ENCODE measurements at regions not wholly inside any gene's neighbourhood (a gene's known extent, or its start where the extent isn't known, plus 50 kb on each side); places are given as distances from the start of the nearest gene placed in this dataset.
"Not testable (repeated sequence)": the region's sequence is repeated elsewhere in the genome, so short reads cannot be mapped to it uniquely, and the experiment has no call there.

- TF ChIP-seq GABPA (IDR thresholded peaks at IDR 0.05; ENCODE audit: low read depth) (no peak), POLR2AphosphoS5 (IDR thresholded peaks at IDR 0.05; ENCODE audit: low read depth) (no peak), REST (IDR thresholded peaks at IDR 0.05; ENCODE audit: insufficient replicate concordance, low read depth) (no peak), SPI1 (IDR thresholded peaks at IDR 0.05; ENCODE audit: borderline replicate concordance, low read depth) (no peak)
- TF ChIP-seq, protein P1, sequence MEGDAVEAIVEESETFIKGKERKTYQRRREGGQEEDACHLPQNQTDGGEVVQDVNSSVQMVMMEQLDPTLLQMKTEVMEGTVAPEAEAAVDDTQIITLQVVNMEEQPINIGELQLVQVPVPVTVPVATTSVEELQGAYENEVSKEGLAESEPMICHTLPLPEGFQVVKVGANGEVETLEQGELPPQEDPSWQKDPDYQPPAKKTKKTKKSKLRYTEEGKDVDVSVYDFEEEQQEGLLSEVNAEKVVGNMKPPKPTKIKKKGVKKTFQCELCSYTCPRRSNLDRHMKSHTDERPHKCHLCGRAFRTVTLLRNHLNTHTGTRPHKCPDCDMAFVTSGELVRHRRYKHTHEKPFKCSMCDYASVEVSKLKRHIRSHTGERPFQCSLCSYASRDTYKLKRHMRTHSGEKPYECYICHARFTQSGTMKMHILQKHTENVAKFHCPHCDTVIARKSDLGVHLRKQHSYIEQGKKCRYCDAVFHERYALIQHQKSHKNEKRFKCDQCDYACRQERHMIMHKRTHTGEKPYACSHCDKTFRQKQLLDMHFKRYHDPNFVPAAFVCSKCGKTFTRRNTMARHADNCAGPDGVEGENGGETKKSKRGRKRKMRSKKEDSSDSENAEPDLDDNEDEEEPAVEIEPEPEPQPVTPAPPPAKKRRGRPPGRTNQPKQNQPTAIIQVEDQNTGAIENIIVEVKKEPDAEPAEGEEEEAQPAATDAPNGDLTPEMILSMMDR (IDR thresholded peaks at IDR 0.05; ENCODE audit: insufficient read depth, low read length) = no peak
- Histone ChIP-seq H3K27me3 (ENCODE audit: insufficient read depth, poor library complexity, severe bottlenecking) (no peaks in the 10 kb centered on the region), H3K27ac (replicated peaks) (no peak overlapping the region), H3K4me3 (replicated peaks; ENCODE audit: insufficient read depth, low read length) (no peak overlapping the region)
- DNase-seq (ENCODE audit: low read depth in 1 of 2, low spot score in 1 of 2) = no peak
Observed at GRCh38 chr14:52179141-52179790, 88.2 kb upstream of the PTGDR start.

DNA sequence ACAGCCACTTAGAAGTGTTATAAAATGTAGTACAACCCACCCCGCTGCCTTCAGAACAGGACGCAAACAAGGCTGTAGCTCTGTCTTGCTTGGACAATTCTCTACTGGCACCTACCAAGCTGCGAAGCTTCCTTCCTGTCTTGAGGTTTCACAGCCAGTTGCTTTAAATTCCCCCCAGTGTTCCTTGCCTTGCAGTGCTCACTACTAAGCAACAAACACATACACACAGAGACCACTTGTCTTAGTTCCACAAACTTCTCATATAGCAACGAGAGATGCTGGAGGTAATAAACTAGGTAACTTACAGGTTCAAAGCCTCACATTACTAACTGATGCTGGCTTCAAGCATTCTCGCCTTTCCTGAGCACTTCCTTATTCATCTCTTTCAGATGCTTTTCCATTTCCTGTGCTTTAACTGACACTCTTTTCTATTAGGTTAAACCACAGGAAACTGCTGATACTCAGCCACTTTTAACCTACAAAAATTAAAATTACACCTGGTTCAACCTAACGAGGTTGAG lies 91.5 kb upstream of the PTGDR start:
- H3K27me3 ChIP-seq (ENCODE audit: insufficient read depth, poor library complexity, severe bottlenecking) = no peaks in the 10 kb centered on the region
- H3K27ac ChIP-seq (replicated peaks) = no peak overlapping the region
- H3K4me3 ChIP-seq (replicated peaks; ENCODE audit: insufficient read depth, low read length) = no peak overlapping the region
- TF ChIP-seq SPI1 (IDR thresholded peaks at IDR 0.05; ENCODE audit: borderline replicate concordance, low read depth) (peak; percentile 60), POLR2AphosphoS5 (IDR thresholded peaks at IDR 0.05; ENCODE audit: low read depth) (no peak)
- DNase-seq (ENCODE audit: low read depth in 1 of 2, low spot score in 1 of 2) = no peak

DNA sequence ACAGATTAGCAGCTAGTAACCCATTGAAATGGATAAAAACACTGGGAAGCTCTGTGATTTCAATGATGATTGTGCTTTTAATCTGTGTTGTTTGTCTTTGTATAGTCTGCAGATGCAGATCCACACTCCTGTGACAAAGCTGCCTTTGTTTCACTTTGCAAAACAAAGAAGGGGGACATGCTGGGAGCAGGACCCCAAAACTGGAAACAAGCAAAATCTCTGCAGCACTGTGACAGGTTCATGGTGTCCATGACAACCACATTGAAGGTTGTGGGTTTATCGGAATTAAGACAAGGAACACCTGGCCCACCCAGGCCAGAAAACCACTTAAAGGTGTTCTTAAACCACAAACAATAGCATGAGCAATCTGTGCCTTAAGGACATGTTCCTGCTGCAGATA lies 95.6 kb upstream of the PTGDR start:
- not testable (repeated sequence) for DNase-seq (ENCODE audit: low read depth in 1 of 2, low spot score in 1 of 2); H3K27ac ChIP-seq (replicated peaks); H3K4me3 ChIP-seq (replicated peaks; ENCODE audit: insufficient read depth, low read length); H3K27me3 ChIP-seq (ENCODE audit: insufficient read depth, poor library complexity, severe bottlenecking)

- H3K4me3 ChIP-seq (replicated peaks; ENCODE audit: insufficient read depth, low read length) = no peak overlapping the region
- no peaks in the 10 kb centered on the region for H3K27me3 ChIP-seq (ENCODE audit: insufficient read depth, poor library complexity, severe bottlenecking)
- no peak overlapping the region for H3K27ac ChIP-seq (replicated peaks)
- DNase-seq (ENCODE audit: low read depth in 1 of 2, low spot score in 1 of 2) = no peak
- TF ChIP-seq, protein P1 (IDR thresholded peaks at IDR 0.05; ENCODE audit: insufficient read depth, low read length) = no peak
- TF ChIP-seq POLR2AphosphoS5 (IDR thresholded peaks at IDR 0.05; ENCODE audit: low read depth) (no peak), GABPA (IDR thresholded peaks at IDR 0.05; ENCODE audit: low read depth) (no peak), SPI1 (IDR thresholded peaks at IDR 0.05; ENCODE audit: borderline replicate concordance, low read depth) (no peak), REST (IDR thresholded peaks at IDR 0.05; ENCODE audit: insufficient replicate concordance, low read depth) (no peak)
Observed at GRCh38 chr14:52166822-52167221, 98.0 kb upstream of the NID2 start.

Measured in HL-60 (cell line).